GM20000 (cell line): ENCODE measurements at regions not wholly inside any gene's neighbourhood (a gene's known extent, or its start where the extent isn't known, plus 50 kb on each side); places are given as distances from the start of the nearest gene placed in this dataset.

Source experiments
- DNase-seq: peaks from one replicate; pipeline ENCODE4 v3.0.0; 2012; ENCODE audit warnings: low spot score
- CTCF ChIP-seq: IDR thresholded peaks from 2 replicates; pipeline ENCODE4 v1.5.1; 2012; ENCODE audit warnings: mild to moderate bottlenecking, control low read depth; ENCODE audit errors: extremely low read depth, missing control alignments

- no peak for DNase-seq
These were observed 94.2 kb upstream of the FSHR start for GRCh38 chr2:49248506-49248905.

GRCh38 chr2:49241991-49242390, 87.7 kb upstream of the FSHR start:
- no peak for DNase-seq
- no peak for TF ChIP-seq CTCF

More at GRCh38 chr2:49248506-49248905, 94.2 kb upstream of the FSHR start:
- no peak for TF ChIP-seq CTCF

GRCh38 chr2:49241501-49241900, 87.2 kb upstream of the FSHR start:
- no peak for TF ChIP-seq CTCF
- no peak for DNase-seq

- DNase-seq = no peak
- no peak for TF ChIP-seq CTCF
These were observed 86.3 kb upstream of the FSHR start for GRCh38 chr2:49240608-49241007.

GRCh38 chr2:49238604-49238960, 84.3 kb upstream of the FSHR start:
- no peak for DNase-seq
- TF ChIP-seq CTCF = no peak

GRCh38 chr2:49237867-49238603, 83.7 kb upstream of the FSHR start:
- no peak for DNase-seq
- no peak for TF ChIP-seq CTCF

- DNase-seq = no peak
- TF ChIP-seq CTCF = no peak
These were observed 82.0 kb upstream of the FSHR start for GRCh38 chr2:49236316-49236715.
